ENCODE measurements at regions not wholly inside any gene's neighbourhood (a gene's known extent, or its start where the extent isn't known, plus 50 kb on each side); places are given as distances from the start of the nearest gene placed in this dataset.

DNA sequence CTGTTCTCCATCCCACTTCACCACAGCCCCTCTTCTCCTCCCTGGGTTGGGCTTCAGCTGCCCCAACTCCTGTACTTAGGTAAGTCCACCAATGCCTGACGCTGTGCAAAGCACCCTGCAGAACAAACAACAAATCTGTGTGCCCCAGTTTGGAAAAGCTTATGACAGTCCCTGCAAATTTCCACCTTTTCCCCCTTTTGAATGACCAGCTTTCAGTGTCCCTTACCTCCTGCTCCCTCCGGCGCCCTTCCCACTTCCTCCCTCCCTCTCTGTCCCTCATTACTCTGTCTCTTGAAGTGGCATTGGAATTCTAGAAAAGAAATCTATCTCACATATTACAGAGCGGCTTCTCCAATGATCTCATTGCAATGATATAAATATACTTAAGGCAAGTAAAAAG lies 352.9 kb upstream of the B3GAT1 start:
- ATAC-seq (replicated peaks in 1 of 2) (no peak), DNase-seq (no peak)
- peaks cover 5% of the 10 kb centered on the region for H3K27me3 Mint-ChIP-seq (ENCODE audit: low read depth)
- H3K4me3 Mint-ChIP-seq = no peak overlapping the region
- H3K27ac Mint-ChIP-seq = no peak overlapping the region
- no peaks in the 10 kb centered on the region for H3K4me1 Mint-ChIP-seq (ENCODE audit: low read depth)
- H3K36me3 Mint-ChIP-seq (ENCODE audit: insufficient read depth in 2 of 2) = peaks cover 4 to 6% of the 10 kb centered on the region in 2 donors
- H3K9me3 Mint-ChIP-seq = peaks cover 4 to 11% of the 10 kb centered on the region in 2 donors

DNA sequence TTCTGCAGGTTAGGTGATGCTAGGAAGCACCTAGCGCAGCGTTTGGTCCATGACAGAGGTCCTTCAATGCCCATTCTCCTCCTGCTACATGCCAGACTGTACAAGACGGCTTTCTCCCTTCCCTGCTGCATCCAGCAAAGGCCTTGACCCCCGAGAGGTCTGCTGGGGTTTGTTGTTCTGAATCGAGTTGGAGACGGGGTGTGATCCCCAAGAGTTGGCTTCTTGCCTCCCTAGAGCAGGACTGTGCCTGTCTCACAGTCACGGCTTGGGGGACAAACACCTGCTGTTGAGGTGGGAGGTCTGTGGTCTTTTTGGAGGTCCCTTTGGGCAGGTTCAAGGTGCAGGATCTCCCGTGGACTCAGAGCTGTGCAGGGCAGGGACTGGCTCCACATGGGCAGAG lies 352.3 kb upstream of the B3GAT1 start:
- H3K36me3 Mint-ChIP-seq (ENCODE audit: insufficient read depth in 2 of 2) = peaks cover 4 to 6% of the 10 kb centered on the region in 2 donors
- DNase-seq = no peak
- no peak overlapping the region for H3K4me3 Mint-ChIP-seq
- no peaks in the 10 kb centered on the region for H3K4me1 Mint-ChIP-seq (ENCODE audit: low read depth)
- H3K27ac Mint-ChIP-seq = no peak overlapping the region
- peaks cover 5% of the 10 kb centered on the region for H3K27me3 Mint-ChIP-seq (ENCODE audit: low read depth)
- ATAC-seq (replicated peaks in 1 of 2) = no peak
- H3K9me3 Mint-ChIP-seq = peaks cover 4 to 11% of the 10 kb centered on the region in 2 donors

DNA sequence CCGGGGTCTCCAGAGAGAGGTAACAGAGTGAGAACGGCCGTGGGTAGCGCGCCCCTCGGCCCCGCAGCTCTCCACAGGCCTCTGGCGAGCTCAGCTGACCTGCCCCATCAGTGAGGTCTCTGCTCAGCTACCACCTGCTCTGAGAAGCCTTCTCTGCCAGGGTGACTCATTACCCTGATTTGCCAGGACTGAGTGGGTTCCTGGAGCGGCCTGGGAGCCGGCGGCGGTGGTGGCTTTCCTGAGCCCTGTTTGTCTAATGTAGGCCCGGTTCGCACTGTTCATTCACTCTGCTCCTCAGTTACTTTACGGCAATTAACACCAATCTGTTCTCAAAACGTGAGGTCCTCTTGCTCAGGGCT lies 351.0 kb upstream of the B3GAT1 start:
- Mint-ChIP-seq H3K27ac (no peak overlapping the region), H3K4me3 (no peak overlapping the region), H3K27me3 (ENCODE audit: low read depth) (peaks cover 5% of the 10 kb centered on the region), H3K4me1 (ENCODE audit: low read depth) (no peaks in the 10 kb centered on the region), H3K36me3 (ENCODE audit: insufficient read depth in 2 of 2) (peaks cover 0 to 3% of the 10 kb centered on the region in 2 donors), H3K9me3 (peaks cover 0 to 4% of the 10 kb centered on the region in 2 donors)
- DNase-seq (no peak), ATAC-seq (replicated peaks in 1 of 2) (no peak)

DNA sequence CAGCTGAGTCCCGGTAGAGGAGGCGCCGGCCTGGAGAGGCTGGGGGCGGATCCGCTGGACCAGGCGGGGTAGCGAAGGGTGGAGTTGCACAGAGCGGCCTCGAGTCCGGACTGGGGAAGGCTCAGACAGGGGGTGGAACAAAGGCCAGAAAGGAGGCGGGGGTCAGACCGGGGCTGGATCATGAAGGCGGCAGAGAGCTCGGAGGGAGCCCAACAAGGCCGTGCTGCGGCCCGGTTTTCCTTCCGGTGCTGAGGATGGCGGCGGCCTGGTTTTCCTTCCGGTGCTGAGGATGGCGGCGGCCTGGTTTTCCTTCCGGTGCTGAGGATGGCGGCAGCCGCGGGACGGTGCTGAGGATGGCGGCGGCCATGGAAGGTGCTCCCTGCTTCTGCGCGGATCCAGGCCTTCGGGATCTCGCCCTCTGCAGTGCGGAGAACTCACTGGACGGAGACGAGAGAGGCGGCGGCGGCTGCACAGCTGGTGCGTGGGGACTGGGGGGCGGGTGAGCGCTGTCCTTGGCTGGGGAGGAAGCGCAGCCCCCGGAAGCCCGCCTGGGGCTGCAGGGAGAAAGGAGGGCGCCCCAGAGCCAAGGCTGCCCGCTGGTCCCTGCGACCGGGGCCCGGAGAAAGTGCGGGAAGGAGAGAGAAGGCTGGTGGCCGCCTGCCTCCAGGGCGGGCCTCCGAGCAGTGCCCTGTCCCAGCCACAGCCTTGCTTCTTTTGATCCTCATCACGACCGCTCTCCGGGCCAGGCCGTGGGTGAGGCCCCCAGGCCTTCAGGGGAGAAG lies 350.4 kb upstream of the B3GAT1 start:
- peaks cover 5% of the 10 kb centered on the region for H3K27me3 Mint-ChIP-seq (ENCODE audit: low read depth)
- no peak overlapping the region for H3K27ac Mint-ChIP-seq
- peak in 1 of 2 donors; percentile 47 for ATAC-seq (replicated peaks in 1 of 2)
- H3K4me1 Mint-ChIP-seq (ENCODE audit: low read depth) = no peaks in the 10 kb centered on the region
- H3K9me3 Mint-ChIP-seq = peaks cover 0 to 4% of the 10 kb centered on the region in 2 donors
- peak overlapping the region in 1 of 2 donors; percentile 58 for H3K4me3 Mint-ChIP-seq
- H3K36me3 Mint-ChIP-seq (ENCODE audit: insufficient read depth in 2 of 2) = peaks cover 0 to 3% of the 10 kb centered on the region in 2 donors
- peak in 1 of 2 donors; percentile 4 for DNase-seq

DNA sequence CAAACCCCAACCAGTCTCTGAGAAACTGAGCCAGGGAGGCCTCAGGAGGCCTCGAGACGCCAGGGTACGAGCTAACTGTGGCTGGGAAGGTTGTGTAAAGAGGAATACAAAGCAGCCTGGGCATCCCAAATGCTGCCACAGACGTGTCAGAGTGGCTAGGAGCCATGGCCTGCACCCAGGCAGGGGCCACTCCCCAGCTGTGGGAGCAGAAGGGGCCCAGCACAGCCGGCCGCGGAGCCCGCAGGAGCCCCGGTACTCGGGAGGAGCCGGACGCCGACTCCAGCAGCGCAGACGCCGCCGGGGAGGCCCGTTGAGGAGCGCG lies 349.8 kb upstream of the B3GAT1 start:
- H3K4me3 Mint-ChIP-seq = peak overlapping the region in 1 of 2 donors; percentile 57

DNA sequence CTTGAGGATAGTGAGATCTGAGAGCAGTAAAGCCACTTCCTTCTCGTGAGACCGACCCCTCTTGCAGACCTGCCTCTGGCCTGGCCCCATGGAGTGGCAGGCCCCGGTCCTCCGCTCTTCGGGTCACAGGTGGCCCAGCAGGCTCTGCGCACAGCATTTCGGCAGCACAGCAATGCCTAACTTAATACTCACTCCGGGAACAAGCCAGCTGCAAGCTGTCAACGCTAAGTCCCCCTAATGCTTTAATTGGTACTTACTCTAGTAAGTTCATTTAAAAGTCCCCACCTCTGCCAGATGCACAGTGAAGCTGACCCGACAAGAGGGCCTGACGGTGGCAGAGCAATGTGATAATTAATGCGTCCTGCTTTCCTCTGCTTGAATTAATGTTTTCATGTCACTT lies 349.3 kb upstream of the B3GAT1 start:
- H3K27me3 Mint-ChIP-seq (ENCODE audit: low read depth) = peaks cover 5% of the 10 kb centered on the region
- H3K27ac Mint-ChIP-seq = no peak overlapping the region
- no peak for DNase-seq
- no peaks in the 10 kb centered on the region for H3K4me1 Mint-ChIP-seq (ENCODE audit: low read depth)
- H3K36me3 Mint-ChIP-seq (ENCODE audit: insufficient read depth in 2 of 2) = peaks cover 0 to 3% of the 10 kb centered on the region in 2 donors
- H3K9me3 Mint-ChIP-seq = no peaks in the 10 kb centered on the region
- no peak for ATAC-seq (replicated peaks in 1 of 2)
- H3K4me3 Mint-ChIP-seq = no peak overlapping the region

More for the DNA sequence above, 349.8 kb upstream of the B3GAT1 start:
- Mint-ChIP-seq H3K9me3 (peaks cover 0 to 2% of the 10 kb centered on the region in 2 donors), H3K4me1 (ENCODE audit: low read depth) (no peaks in the 10 kb centered on the region), H3K27me3 (ENCODE audit: low read depth) (peaks cover 5% of the 10 kb centered on the region), H3K36me3 (ENCODE audit: insufficient read depth in 2 of 2) (peaks cover 0 to 3% of the 10 kb centered on the region in 2 donors), H3K27ac (no peak overlapping the region)
- DNase-seq = no peak
- ATAC-seq (replicated peaks in 1 of 2) = no peak

DNA sequence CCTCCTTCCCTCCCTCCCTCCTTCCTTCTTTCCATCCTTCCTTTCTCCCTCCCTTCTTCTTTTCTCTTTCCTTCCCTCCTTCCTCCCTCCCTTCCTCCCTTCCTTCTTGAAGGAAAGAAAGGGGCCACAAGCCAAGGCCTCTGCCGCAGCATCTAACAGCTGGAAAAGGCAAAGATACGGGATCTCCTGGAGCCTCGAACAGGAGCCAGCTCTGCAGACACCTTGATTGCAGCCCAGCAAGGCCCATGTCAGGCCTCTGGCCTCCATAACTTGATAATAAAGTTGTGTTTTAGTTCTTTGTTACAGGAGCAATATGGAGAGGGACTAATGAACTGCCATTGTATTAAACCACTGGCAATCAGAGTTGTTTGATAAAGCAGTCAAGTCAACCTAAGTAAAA lies 348.9 kb upstream of the B3GAT1 start:
- H3K27me3 Mint-ChIP-seq (ENCODE audit: low read depth) = peaks cover 5% of the 10 kb centered on the region
- peaks cover 0 to 3% of the 10 kb centered on the region in 2 donors for H3K36me3 Mint-ChIP-seq (ENCODE audit: insufficient read depth in 2 of 2)
- no peaks in the 10 kb centered on the region for H3K9me3 Mint-ChIP-seq
- DNase-seq (no peak), ATAC-seq (replicated peaks in 1 of 2) (no peak)
- no peak overlapping the region for H3K27ac Mint-ChIP-seq
- H3K4me3 Mint-ChIP-seq = no peak overlapping the region
- H3K4me1 Mint-ChIP-seq (ENCODE audit: low read depth) = no peaks in the 10 kb centered on the region

DNA sequence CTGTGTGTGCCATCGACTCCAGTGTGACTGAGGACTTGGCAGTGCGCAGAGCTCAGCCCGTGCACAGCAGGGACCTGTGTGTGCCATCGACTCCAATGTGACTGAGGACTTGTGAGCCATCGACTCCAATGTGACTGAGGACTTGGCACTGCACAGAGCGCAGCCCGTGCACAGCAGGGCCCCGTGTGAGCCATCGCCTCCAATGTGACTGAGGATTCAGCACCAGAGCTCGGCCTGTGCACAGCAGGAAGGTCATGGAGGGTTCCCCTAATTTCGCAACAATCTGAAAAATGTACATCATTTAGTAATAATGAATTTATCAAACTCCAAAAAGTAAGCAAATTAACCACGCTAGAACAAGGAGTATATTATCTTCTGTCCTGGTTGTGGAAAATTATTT lies 348.3 kb upstream of the B3GAT1 start:
- no peak overlapping the region for H3K27ac Mint-ChIP-seq
- ATAC-seq (replicated peaks in 1 of 2) (no peak), DNase-seq (no peak)
- peaks cover 5% of the 10 kb centered on the region for H3K27me3 Mint-ChIP-seq (ENCODE audit: low read depth)
- no peak overlapping the region for H3K4me3 Mint-ChIP-seq
- H3K36me3 Mint-ChIP-seq (ENCODE audit: insufficient read depth in 2 of 2) = peaks cover 0 to 3% of the 10 kb centered on the region in 2 donors
- no peaks in the 10 kb centered on the region for H3K9me3 Mint-ChIP-seq
- H3K4me1 Mint-ChIP-seq (ENCODE audit: low read depth) = no peaks in the 10 kb centered on the region

DNA sequence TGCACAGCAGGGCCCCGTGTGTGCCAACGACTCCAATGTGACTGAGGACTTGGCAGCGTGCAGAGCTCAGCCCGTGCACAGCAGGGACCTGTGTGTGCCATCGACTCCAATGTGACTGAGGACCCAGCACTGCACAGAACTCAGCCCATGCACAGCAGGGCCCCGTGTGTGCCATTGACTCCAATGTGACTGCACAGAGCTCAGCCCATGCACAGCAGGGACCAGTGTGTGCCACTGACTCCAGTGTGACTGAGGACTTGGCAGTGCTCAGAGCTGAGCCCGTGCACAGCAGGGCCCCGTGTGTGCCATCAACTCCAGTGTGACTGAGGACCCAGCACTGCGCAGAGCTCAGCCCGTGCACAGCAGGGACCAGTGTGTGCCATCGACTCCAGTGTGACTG lies 347.8 kb upstream of the B3GAT1 start:
- H3K36me3 Mint-ChIP-seq (ENCODE audit: insufficient read depth in 2 of 2) = peaks cover 0 to 3% of the 10 kb centered on the region in 2 donors
- no peaks in the 10 kb centered on the region for H3K4me1 Mint-ChIP-seq (ENCODE audit: low read depth)
- no peaks in the 10 kb centered on the region for H3K9me3 Mint-ChIP-seq
- peaks cover 5% of the 10 kb centered on the region for H3K27me3 Mint-ChIP-seq (ENCODE audit: low read depth)
- ATAC-seq (replicated peaks in 1 of 2) (no peak), DNase-seq (no peak)
- H3K27ac Mint-ChIP-seq = no peak overlapping the region
- no peak overlapping the region for H3K4me3 Mint-ChIP-seq

DNA sequence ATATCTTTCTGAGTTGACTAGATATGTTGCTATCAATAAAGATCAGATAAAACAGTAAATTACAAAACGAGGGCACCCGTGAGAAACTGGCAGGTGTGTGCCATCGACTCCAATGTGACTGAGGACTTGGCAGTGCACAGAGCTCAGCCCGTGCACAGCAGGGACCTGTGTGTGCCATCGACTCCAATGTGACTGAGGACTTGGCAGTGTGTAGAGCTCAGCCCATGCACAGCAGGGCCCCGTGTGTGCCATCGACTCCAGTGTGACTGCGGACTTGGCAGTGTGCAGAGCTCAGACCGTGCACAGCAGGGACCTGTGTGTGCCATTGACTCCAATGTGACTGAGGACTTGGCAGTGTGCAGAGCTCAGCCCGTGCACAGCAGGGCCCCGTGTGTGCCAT lies 347.2 kb upstream of the B3GAT1 start:
- no peak overlapping the region for H3K4me3 Mint-ChIP-seq
- H3K4me1 Mint-ChIP-seq (ENCODE audit: low read depth) = no peaks in the 10 kb centered on the region
- H3K36me3 Mint-ChIP-seq (ENCODE audit: insufficient read depth in 2 of 2) = peaks cover 0 to 3% of the 10 kb centered on the region in 2 donors
- H3K9me3 Mint-ChIP-seq = no peaks in the 10 kb centered on the region
- H3K27ac Mint-ChIP-seq = no peak overlapping the region
- peaks cover 6% of the 10 kb centered on the region for H3K27me3 Mint-ChIP-seq (ENCODE audit: low read depth)
- ATAC-seq (replicated peaks in 1 of 2) = no peak
- DNase-seq = no peak

DNA sequence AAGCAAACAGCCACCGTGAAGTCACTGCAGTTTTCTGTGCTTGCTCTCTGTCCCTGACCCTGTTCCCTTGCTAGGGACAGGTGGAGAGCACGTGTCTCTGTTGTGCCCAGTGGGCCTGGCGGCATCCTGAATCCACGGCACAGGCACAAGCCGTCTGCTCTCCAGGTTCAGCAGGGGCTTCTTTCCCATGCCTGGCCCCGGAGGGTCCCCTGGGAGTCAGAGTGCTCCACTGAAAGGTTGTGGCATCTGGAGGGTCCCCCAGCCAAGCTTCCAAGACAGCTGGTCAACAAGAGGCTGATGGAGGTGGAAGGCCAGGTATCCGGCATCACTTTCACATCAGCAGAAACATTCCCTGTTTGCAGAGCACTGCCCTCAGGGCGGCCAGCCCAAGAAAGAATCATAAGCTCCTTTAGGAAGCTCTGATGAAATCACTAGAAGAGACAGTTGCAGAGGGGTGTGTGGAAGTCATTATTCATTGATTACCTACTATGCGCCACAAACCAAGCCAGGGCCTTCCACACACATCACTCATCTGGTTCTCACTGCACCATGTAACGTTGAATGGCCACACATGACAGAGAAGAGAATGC lies 346.4 kb upstream of the B3GAT1 start:
- H3K4me1 Mint-ChIP-seq (ENCODE audit: low read depth) = no peaks in the 10 kb centered on the region
- no peak for DNase-seq
- H3K27ac Mint-ChIP-seq = no peak overlapping the region
- no peaks in the 10 kb centered on the region for H3K9me3 Mint-ChIP-seq
- peaks cover 0 to 2% of the 10 kb centered on the region in 2 donors for H3K36me3 Mint-ChIP-seq (ENCODE audit: insufficient read depth in 2 of 2)
- no peak for ATAC-seq (replicated peaks in 1 of 2)
- H3K4me3 Mint-ChIP-seq = no peak overlapping the region
- peaks cover 7% of the 10 kb centered on the region for H3K27me3 Mint-ChIP-seq (ENCODE audit: low read depth)

DNA sequence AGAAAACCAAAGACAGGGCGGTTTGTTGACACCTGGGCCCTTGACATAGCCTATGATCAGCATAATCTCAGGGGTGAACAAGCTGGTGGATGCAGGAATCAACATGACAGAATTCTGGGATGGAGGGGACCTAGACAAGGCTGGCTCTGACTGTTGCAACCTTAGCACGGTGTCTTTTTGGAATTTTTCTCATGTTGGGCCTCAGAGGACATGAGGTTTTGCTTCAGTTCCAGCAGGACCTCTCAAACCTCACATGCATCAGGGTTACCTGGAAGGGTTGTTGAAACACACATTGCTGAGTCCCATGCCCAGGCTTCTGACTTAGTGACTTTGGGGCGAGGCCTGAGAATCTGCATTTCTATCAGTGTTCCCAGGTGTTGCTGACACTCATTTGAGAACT lies 345.6 kb upstream of the B3GAT1 start:
- H3K4me1 Mint-ChIP-seq (ENCODE audit: low read depth) = no peaks in the 10 kb centered on the region

DNA sequence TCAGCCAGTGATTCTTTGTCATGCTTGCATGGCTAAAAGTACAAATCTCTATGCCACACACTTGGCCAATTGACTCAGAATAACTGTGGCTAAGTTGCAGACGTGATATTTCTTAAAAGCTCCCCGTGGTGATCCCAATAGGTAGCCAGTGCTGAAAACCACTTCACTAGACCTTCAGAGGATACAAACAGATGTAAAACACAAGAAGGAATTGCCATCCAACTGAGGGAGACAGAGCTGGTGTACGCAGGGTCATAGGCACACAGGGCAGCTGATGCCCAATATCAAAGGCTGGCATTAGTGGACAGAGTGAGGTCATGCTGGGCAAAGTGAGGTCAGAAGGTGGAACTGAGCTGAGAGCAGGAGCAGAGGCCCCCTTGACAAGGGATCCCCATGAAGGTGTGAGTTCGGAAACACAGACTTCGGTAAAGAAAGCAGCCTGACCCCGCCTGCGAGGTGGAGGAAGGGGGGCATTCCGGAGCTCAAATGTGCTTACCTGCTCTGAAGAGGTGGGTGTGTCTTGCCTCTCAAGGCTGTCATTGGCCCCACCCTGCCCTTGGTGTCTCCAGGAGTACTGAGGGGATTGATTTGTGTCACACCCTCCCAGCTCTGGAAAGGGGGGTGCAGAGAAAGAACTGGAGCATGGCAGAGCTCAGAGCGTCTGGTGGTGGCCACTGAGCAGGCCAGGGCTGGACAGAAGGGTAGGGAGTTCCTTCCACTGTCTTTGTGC lies 344.9 kb upstream of the B3GAT1 start:
- Mint-ChIP-seq H3K27ac (no peak overlapping the region), H3K4me3 (no peak overlapping the region), H3K27me3 (ENCODE audit: low read depth) (peaks cover 5% of the 10 kb centered on the region), H3K36me3 (ENCODE audit: insufficient read depth in 2 of 2) (no peaks in the 10 kb centered on the region), H3K4me1 (ENCODE audit: low read depth) (no peaks in the 10 kb centered on the region), H3K9me3 (no peaks in the 10 kb centered on the region)
- ATAC-seq (replicated peaks in 1 of 2) = no peak
- DNase-seq = no peak

More for the DNA sequence above, 345.6 kb upstream of the B3GAT1 start:
- ATAC-seq (replicated peaks in 1 of 2) (no peak), DNase-seq (no peak)
- Mint-ChIP-seq H3K9me3 (no peaks in the 10 kb centered on the region), H3K36me3 (ENCODE audit: insufficient read depth in 2 of 2) (no peaks in the 10 kb centered on the region), H3K4me3 (no peak overlapping the region), H3K27me3 (ENCODE audit: low read depth) (peaks cover 5% of the 10 kb centered on the region), H3K27ac (no peak overlapping the region)

Measured in activated T-cell treated with anti-CD3 and anti-CD28 coated beads, Interleukin-2, amount 50 U/mL, for 72 hours (primary cell).